ENCODE measurements at regions not wholly inside any gene's neighbourhood (a gene's known extent, or its start where the extent isn't known, plus 50 kb on each side); places are given as distances from the start of the nearest gene placed in this dataset.

- TF ChIP-seq CTCF (IDR thresholded peaks at IDR 0.05), result no peak
- TF ChIP-seq EP300 (IDR thresholded peaks at IDR 0.05), result no peak
Observed at GRCh38 chr16:65665586-65665985, 543.7 kb upstream of the CDH11 start.
